NCI-H2107 (cell line): ENCODE measurements at regions not wholly inside any gene's neighbourhood (a gene's known extent, or its start where the extent isn't known, plus 50 kb on each side); places are given as distances from the start of the nearest gene placed in this dataset.

Source experiments
- DNase-seq: peaks from one replicate; lab custom pipeline; 2025; lab: John Stamatoyannopoulos, UW

GRCh38 chr6:97815301-97815812 is 532.3 kb upstream of the MMS22L start:
- no peak for DNase-seq

- no peak for DNase-seq
Observed at GRCh38 chr6:97816526-97816925, 533.5 kb upstream of the MMS22L start.

GRCh38 chr6:97819710-97820109 is 536.7 kb upstream of the MMS22L start:
- DNase-seq = no peak

- DNase-seq = no peak
Observed at GRCh38 chr6:97820400-97820799, 537.4 kb upstream of the MMS22L start.

GRCh38 chr6:97822632-97823031 is 539.6 kb upstream of the MMS22L start:
- no peak for DNase-seq

GRCh38 chr6:97841763-97842162 is 558.7 kb upstream of the MMS22L start:
- no peak for DNase-seq

- DNase-seq = no peak
Observed at GRCh38 chr6:97842521-97842920, 559.5 kb upstream of the MMS22L start.

- DNase-seq = no peak
Observed at GRCh38 chr6:97849390-97849789, 566.4 kb upstream of the MMS22L start.

GRCh38 chr6:97850458-97851212 is 567.6 kb upstream of the MMS22L start:
- DNase-seq = no peak

- DNase-seq = no peak
Observed at GRCh38 chr6:97863697-97864096, 580.7 kb upstream of the MMS22L start.

- DNase-seq = no peak
Observed at GRCh38 chr6:97864366-97864765, 581.4 kb upstream of the MMS22L start.

GRCh38 chr6:97864826-97865225 is 581.8 kb upstream of the MMS22L start:
- DNase-seq = no peak

GRCh38 chr6:97865612-97866011 is 582.6 kb upstream of the MMS22L start:
- no peak for DNase-seq

- no peak for DNase-seq
Observed at GRCh38 chr6:97866616-97867015, 583.6 kb upstream of the MMS22L start.

- no peak for DNase-seq
Observed at GRCh38 chr6:97867177-97867576, 584.2 kb upstream of the MMS22L start.

GRCh38 chr6:97870273-97870672 is 587.3 kb upstream of the MMS22L start:
- no peak for DNase-seq

GRCh38 chr6:97876711-97877110 is 593.7 kb upstream of the MMS22L start:
- no peak for DNase-seq

GRCh38 chr6:97882755-97883154 is 599.7 kb upstream of the MMS22L start:
- no peak for DNase-seq

- DNase-seq = no peak
Observed at GRCh38 chr6:97885325-97885724, 602.3 kb upstream of the MMS22L start.

- no peak for DNase-seq
Observed at GRCh38 chr6:97885828-97886227, 602.8 kb upstream of the MMS22L start.

- DNase-seq = no peak
Observed at GRCh38 chr6:97901531-97901930, 618.5 kb upstream of the MMS22L start.

- DNase-seq = no peak
Observed at GRCh38 chr6:97909380-97909779, 626.4 kb upstream of the MMS22L start.

GRCh38 chr6:97913721-97914120 is 630.7 kb upstream of the MMS22L start:
- DNase-seq = no peak

- DNase-seq = no peak
Observed at GRCh38 chr6:97914912-97915311, 631.9 kb upstream of the MMS22L start.
